Stimulated activated CD4-positive, alpha-beta T cell treated with anti-CD3 and anti-CD28 coated beads, Interleukin-12 subunit alpha, Interleukin-12 subunit beta, amount 100 ng/mL, for 24 hours (primary cell): ENCODE measurements at regions not wholly inside any gene's neighbourhood (a gene's known extent, or its start where the extent isn't known, plus 50 kb on each side); places are given as distances from the start of the nearest gene placed in this dataset.
"Not testable (repeated sequence)": the region's sequence is repeated elsewhere in the genome, so short reads cannot be mapped to it uniquely, and the experiment has no call there.

Source experiments
- DNase-seq, 2 experiments: peaks; one replicate each; pipeline ENCODE4 v3.0.0-alpha.2; 2020; ENCODE audit warnings: low read depth in 2 of 2

DNA sequence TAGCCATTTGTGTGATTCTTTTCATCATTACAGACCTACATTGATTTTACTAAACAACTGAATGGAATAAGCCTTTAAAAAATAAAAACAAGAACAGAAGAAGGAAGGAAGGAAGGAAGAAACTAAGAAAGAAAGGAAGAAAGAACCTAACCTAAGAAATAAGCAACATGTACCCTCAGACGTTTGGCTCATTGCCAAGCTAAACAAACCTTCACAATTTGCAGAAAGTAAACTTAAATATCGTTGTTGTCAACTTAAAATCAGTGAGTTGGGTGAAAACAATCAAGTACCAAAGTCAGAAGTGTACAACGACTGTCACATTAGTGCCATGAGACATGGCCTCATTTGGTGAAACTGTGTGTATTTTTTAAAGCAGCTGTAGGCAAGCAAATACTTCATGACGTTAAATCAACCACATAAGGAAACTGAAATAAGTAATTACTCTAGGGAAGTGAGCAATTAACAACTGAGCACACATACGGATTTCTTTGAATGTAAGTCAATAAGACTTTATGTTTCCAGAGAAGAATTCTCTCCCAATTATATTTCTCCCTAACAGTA lies 313.1 kb upstream of the TMPRSS15 start:
- DNase-seq = no peak

DNA sequence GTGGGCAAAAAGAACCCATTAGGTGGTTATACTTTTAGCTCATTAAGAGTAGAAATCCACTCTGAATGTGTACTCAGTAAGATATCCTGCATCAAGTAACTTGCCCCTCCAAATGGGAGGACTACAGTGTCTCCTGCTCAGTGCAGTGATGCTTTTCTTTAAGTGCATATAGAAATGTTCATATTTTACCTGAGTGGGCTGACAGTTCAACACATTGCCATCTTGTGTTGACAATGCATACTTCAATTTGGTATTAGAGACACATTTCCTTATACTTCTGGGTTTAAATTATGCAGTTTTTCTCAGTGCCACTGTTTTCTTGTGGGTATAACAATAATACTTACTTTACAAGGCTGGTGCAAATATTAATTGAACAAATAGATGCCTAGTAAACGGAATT lies 318.6 kb upstream of the TMPRSS15 start:
- no peak for DNase-seq

DNA sequence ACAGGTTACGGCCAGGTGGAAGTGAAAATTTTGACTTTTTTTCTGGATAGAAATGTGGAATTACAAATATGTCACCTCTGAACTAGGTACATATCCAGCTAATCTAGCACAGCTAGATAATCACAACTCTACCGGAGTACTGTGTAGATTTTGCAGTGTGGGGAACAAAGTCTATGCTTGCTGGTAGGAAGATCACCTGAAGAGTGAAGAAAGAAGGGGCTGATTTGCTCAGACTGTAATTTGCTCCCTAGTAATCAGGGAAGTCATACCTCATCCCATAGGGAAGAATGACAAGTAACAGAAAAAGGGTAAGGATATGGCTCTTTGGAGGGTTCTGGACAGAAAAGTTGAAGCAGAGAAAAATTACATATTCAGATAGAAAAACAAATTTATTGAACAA lies 319.6 kb upstream of the TMPRSS15 start:
- DNase-seq = no peak

DNA sequence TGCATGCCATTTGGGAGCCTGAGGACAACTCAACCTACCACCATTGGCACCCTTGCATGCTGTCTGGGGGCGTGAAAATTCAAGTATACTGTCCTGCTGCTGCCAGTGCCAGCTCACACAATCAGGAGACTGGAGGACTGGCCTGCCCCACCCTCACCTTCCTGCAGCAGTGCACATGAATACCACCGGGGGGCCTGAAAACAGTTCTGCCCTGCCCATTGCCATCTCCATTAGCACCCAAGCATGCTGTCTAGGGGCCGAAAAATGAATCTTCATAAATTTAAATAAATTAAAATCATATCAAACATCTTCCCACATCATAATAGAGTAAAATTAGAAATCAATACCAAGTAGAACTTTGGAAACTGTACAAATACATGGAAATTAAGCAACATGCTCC lies 322.1 kb upstream of the TMPRSS15 start:
- DNase-seq = no peak

DNA sequence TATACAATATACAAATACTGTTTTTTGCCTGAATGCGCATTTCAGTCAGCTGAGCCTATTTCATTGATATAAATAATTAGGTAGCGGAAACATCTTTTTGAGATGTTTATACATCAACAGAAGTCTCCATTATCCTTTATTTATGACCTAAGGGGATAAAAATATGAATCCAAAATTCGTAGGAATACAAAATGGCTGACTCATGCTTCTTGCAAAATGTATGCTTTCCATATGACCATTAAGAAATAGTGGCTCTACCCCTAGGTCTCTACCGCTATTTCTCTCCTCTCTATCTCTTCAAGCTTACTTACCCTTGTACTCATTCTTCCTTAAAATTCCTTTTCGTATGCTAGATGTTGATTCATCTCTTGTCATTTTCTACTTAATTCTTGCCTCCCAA lies 338.4 kb upstream of the TMPRSS15 start:
- DNase-seq = no peak

DNA sequence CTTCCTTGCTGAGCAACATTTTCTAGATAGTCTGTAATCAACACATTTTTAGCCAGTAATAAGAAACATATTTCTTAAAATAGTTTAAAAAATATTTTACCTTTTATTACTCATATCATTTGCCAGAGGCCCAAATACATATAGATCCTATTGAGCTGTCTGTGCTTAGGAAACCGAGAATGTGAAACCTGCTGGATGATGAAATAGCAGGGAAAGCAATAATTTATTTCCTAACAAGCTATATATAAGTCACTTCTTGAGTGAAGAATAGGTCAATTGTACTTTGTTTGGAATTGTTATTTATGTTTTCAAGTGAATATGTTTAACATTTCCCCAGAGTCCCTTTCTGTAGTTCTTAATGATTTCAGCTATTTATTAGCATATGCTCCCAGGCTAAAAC lies 339.9 kb upstream of the TMPRSS15 start:
- DNase-seq = no peak

DNA sequence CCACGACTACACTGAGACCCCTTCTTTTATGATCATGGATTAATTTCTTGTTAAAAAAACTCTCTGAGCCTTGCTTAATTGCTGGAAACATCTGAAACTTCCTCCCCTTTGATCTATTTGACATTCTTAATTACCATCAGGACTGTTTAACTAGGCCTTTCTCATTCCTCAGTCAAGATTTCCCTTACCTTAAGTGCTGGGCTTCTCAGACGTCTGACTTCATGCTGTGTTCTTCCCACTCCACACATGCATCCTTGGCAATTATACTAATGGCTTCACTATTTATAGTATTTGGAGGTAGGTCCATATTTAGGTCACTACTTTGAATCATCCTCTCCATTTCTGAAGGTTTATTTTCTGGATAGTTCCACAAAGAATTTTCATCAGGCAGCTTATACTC lies 341.3 kb upstream of the TMPRSS15 start:
- no peak for DNase-seq

DNA sequence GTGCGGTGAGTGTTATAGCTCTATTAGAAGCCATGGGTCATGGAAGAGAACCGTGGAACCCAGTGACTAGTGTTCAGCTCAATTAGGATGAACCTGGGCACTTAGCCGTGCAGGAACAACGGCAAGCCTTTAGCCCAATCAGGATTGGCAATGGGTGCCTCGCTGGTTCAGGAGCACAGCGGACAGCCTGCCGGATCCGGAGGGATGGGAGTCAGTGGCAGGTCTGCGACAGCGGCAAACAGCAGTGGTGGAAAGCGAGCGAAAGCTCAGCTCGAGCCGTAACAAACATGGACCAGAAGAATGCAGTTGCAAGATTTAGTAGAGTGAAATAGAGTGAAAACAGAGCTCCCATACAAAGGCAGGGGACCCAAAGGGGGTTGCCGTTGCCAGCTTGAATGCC lies 349.3 kb upstream of the TMPRSS15 start:
- not testable (repeated sequence) for DNase-seq

DNA sequence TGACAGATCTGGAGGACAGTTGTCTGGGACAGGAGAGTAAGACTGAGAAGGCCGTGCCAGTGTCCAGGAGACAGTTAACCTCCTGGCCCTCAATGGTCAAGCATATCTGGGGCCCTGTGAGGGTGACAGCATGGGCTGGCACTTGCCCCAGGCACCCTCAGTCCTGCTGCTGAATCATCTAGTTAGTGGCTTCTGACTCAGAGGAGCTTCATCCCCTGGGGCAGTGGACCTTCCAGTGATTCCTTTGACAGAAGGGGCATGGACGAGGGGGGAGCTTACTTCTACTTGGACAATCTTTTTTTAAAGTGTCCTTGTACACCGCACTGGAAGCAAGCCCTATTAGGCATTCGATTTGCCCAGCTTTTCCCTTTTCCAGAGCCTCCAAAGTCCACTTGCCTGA lies 352.7 kb upstream of the TMPRSS15 start:
- not testable (repeated sequence) for DNase-seq

DNA sequence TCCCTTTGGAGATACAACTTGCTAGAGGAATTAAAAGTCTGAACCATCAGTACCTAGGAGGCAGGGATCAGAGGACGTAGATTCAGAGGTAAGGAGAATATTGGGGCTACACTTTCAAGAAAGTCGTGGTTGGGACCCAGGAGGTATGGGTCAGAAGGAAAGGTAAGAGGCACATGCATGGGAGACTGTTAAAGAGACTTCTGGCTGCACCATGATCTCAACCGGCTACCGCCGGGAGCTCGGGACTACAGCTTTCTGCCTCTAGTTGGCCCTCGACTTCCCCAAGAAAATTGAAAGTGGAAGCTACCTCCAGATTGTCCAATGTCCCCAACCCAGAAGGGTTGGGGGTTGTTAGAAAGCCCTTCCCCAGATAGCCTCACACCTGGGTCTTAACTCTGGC lies 355.7 kb upstream of the TMPRSS15 start:
- no peak for DNase-seq

DNA sequence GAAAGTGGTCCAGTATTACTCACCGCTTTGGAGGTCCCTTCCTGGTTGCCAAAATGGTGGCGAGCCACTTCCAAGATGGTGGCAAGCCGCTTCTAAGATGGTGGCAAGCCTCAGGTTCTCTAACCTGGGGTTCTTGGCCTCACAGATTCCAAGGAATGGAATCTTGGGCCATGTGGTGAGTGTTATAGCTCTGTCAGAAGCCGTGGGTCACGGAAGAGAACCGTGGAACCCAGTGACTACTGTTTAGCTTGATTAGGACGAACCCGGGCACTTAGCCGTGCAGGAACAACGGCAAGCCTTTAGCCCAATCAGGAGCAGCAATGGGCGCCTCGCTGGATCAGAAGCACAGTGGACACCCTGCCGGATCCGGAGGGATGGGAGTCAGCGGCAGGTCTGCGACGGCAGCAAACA lies 356.2 kb upstream of the TMPRSS15 start:
- no peak for DNase-seq

DNA sequence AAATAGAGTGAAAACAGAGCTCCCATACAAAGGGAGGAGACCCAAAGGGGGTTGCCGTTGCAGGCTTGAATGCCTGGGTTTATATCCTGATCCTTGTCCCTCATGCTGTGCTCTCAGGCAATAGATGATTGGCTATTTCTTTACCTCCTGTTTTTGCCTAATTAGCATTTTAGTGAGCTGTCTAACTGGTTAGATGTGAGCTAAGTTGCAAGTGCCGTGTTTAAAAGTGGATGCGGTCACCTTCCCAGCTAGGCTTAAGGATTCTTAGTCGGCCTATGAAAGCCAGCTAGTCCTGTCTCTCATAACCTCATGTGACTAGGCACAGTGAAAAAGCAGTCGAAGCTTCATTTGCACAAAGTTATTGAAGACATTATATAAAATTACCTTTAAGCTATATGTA lies 356.7 kb upstream of the TMPRSS15 start:
- DNase-seq = no peak

DNA sequence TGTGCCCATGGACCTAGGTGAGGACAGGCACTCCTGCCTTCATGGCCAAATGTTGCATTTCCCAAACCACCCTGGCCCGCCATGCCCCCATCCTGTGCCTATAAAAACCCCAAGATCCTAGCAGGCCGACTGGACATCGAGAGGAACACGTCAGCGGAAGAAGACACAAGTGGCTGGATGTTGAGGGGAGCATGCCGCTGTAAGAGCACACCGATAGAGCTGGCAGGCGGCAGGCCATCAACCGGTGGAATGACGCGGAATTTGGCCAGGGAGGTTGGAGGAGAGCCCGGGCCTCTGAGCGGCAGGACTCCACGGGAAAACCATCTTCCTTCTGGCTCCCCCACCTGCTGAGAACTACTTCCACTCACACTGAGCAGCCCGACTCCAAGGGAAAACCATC lies 361.1 kb upstream of the TMPRSS15 start:
- no peak for DNase-seq

DNA sequence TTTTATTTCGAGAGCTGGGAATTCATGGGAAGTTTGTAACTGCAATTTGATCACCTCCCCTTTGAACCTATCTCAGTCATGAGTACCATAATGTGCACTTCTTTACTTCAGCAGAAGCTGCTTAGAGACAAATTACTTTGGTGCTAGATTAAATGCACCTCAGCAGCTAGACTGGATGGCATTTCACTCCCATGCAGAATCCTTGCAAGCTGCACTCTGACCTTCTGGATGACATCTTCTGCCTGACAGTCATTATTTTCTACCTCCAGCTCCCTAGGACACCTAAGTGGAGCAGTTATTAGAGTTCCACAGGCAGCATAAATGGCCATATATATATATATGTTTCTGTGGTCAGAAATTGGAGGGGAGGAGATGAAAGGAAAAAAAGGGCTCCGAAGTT lies 366.0 kb upstream of the TMPRSS15 start:
- no peak for DNase-seq

DNA sequence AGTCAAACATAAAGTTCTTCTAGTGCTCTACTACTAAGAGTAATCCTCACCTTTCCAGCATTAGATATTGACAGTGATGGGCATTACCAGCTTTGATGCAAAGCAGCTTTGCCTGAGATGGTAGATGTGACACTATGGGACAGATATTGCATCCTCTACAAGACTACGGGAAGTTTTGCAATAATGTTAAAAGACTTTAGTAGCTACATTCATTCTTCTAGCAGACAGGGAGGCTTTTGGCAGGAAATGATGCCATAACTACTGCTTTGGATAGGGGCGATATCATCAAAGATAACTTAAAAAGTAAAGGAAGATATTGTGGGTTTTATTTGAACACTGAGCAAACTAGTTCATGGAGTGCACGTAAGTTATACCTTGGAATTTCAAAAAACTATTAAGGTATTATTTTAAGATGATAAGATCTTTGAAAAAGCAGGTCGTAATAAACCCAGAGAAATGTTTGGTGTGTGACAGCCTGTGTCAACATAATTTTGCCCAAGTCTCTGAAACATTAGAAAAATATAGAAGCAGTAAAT lies 368.3 kb upstream of the TMPRSS15 start:
- no peak for DNase-seq

DNA sequence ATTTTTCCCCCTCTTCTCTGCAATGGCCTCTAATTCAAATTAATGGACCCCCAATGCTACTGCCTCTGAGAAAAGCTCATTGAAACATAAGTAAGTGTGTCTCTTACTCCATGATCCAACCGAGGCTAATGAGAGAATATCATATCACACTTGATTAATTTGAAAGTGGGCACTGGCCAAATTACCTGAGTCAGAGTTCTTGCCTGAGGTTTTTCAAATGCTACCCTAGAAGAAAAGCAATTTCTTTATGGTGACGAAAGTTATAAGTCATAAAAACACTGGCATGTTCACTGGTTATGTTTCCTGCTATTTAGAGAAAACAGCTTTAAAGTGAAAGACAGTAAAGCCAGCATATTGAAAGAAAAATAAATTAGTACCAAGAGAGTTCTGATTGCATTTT lies 368.8 kb upstream of the TMPRSS15 start:
- no peak for DNase-seq

DNA sequence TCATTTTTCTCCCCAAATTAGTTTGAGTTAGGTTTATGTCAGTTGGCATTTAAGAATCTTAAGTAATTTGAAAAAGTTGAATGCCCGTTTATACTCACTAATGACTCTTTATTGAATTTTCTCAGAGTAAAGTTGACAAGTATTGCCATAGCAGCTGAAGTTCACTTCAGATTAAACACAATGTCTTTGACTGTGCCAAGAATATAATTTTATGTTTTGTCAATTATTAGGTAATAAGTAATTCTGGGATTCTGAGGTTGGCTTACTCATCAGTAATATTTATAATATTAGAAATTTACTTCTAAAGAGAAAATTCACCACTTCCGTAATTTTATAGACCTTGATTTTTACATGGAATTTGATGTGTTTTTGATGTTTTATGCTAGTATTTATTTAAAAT lies 369.3 kb upstream of the TMPRSS15 start:
- DNase-seq = no peak

DNA sequence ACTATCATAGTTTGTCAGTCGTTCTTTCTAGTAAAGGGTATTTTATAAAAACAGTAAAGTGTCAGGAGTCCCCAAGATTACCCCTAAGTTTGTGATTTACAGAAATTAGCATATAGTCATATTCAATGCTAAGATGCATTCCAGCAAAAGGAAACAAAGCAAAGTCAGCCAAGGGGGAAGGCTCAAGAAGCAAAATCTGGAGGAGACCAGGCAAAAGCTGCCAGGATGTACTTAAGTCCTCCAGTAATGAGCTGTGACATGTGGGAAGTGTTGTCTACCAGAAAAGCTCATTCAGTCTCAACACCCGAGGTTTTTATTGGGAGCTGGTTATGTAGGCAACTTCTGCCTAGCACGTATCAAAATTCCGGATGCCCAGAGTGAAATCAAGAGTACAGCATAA lies 373.4 kb upstream of the TMPRSS15 start:
- DNase-seq = no peak

DNA sequence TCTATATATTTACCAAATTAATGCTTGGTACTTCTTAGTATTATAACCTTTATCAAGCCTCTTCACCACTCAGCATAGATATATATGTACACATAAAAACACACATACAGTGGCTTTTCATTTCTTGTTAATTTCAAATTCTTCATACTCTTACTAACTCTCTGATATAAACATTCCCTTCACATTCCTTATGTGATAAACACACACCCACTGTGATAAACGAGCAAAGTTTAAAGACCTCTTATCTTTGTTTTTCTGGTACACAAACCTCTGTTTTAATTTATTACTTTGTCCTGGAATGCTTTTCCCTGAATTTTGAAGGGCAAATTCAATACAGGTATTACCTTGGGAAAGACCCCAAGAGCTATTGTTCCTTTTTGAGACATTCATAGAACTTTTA lies 379.1 kb upstream of the TMPRSS15 start:
- no peak for DNase-seq

DNA sequence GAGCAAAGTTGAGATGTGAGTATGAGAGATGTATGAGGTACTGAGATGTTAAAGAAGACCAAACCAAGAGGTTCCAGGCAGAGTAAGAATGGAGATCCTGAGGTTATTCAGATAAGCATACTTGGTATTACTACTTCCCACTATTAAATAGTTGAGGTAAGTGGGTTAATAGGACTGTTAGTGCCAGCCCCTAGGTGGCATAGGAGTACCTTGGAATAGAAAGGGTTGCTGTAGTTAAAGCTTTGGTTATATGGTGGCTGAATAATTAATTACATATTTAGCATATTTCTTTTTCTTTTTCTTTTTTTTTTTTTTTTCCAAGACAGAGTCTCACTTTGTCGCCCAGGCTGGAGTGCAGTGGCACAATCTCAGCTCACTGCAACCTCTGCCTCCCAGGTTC lies 397.9 kb upstream of the TMPRSS15 start:
- DNase-seq = no peak

DNA sequence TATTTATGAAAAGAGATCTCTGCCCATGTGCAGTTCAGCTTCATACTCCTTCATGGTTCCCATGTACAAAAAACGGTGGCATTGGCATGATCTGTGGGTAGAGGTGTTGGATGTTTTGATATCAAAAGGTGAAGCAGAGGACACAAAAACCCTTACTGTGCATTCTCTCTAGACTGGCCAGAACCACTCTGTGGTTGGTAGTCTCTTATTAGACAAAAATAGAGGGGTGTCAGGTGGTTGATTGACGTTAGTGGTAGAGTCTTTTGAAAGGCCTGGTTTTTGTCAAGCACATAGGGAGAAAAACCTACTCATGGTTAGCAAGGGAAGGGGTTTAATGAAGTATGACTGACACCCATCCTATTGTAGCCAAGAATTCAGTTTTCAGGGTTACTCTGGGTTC lies 400.0 kb upstream of the TMPRSS15 start:
- DNase-seq = no peak

DNA sequence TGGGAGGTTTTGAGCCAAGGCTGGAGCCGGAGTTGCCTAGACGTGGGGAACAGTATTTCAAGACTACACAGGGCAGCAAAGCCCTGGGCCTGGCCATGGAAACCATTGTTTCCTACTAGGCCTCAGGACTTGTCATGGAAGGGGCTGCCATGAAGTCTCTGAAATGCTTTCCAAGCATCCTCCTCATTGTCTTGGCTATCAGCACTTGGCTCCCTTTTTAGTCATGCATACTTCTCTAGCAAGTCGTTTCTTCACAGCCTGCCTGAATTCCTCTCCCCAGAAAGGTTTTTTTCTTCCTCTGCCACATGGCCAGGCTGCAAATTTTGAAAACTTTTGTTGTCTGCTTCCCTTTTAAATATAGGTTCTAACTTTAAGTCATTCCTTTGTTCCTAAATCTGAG lies 406.6 kb upstream of the TMPRSS15 start:
- no peak for DNase-seq

DNA sequence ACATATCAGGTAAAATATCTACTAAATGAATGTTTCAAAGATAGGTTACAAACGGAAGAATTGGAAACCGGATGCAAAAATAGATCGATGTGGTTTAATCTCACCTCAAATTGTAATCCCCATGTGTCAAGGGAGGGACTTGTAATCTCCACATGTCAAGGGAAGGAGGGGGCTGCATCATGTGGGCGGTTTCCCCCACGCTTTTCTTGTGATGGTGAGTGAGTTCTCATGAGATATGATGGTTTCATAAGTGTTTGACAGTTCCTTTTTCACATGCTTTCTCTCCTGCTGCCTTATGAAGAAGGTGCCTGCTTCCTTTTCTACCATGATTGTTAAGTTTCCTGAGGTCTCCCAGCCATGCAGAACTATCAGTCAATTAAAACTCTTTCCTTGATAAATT lies 408.7 kb upstream of the TMPRSS15 start:
- DNase-seq = no peak

DNA sequence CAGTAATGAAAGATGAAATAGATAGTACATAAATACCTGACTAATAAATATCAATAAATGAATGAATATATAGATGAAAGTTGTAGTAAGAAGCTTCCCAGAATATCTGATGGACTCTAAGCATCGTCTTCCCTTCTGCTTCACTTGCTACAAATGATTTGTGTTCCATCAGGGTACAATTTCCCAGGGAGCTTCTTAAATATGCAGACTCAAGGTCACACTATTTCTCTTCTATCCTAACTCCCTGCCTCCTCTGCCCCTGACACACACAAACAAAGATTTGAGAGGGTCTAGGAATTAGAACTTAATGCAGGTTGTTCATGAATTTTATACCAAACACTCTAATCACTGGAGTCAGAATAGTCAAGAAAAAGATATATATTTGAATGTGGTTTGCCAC lies 415.9 kb upstream of the TMPRSS15 start:
- DNase-seq = no peak

DNA sequence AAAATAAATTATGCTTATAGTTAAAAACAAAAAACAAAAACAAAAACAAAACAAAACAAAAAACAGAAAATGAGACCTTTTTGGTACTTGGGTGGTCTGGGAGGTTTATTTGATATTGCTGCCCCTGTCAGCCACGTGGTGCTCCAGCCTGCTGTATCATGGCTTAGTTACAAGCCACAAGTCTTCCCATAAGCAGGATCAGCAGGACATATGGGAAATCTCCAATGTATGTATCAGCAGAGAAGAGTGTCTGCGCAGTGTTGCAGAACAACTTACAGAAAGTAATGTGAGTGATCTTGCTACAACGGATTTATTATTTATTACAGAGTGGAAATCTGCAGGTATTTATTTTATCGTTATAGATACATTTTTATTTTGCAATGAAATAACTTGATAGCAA lies 423.0 kb upstream of the TMPRSS15 start:
- no peak for DNase-seq
